Memory B cell (primary cell): ENCODE measurements at regions not wholly inside any gene's neighbourhood (a gene's known extent, or its start where the extent isn't known, plus 50 kb on each side); places are given as distances from the start of the nearest gene placed in this dataset.
A peak's percentile ranks its signal among the peaks of the same experiment; 100 is the strongest.

ENCODE experiments used
- ATAC-seq: fragments of 150-1000 bp; cut with Tn5 transposase; 2 replicates; pipeline ENCODE4 v1.10.0; 2021; ENCODE audit warnings: low read depth, mild to moderate bottlenecking, moderate library complexity
- DNase-seq, 2 donors: peaks; one replicate each; pipeline ENCODE4 v3.0.0; 2022; ENCODE audit warnings: low spot score in 2 of 2
- H3K27ac Mint-ChIP-seq: one replicate; pipeline ENCODE4 v1.8.0; 2022; ENCODE audit warnings: mild to moderate bottlenecking, moderate library complexity, mixed read lengths
- H3K27me3 Mint-ChIP-seq: one replicate; pipeline ENCODE4 v1.8.0; 2022; ENCODE audit warnings: mixed read lengths
- H3K36me3 Mint-ChIP-seq: one replicate; pipeline ENCODE4 v1.8.0; 2022; ENCODE audit warnings: mild to moderate bottlenecking, mixed read lengths
- H3K4me1 Mint-ChIP-seq: one replicate; pipeline ENCODE4 v1.8.0; 2022; ENCODE audit warnings: mixed read lengths
- H3K4me3 Mint-ChIP-seq: one replicate; pipeline ENCODE4 v1.8.0; 2022; ENCODE audit warnings: mild to moderate bottlenecking, moderate library complexity, mixed read lengths
- H3K9me3 Mint-ChIP-seq: one replicate; pipeline ENCODE4 v1.8.0; 2022; ENCODE audit warnings: mixed read lengths

DNA sequence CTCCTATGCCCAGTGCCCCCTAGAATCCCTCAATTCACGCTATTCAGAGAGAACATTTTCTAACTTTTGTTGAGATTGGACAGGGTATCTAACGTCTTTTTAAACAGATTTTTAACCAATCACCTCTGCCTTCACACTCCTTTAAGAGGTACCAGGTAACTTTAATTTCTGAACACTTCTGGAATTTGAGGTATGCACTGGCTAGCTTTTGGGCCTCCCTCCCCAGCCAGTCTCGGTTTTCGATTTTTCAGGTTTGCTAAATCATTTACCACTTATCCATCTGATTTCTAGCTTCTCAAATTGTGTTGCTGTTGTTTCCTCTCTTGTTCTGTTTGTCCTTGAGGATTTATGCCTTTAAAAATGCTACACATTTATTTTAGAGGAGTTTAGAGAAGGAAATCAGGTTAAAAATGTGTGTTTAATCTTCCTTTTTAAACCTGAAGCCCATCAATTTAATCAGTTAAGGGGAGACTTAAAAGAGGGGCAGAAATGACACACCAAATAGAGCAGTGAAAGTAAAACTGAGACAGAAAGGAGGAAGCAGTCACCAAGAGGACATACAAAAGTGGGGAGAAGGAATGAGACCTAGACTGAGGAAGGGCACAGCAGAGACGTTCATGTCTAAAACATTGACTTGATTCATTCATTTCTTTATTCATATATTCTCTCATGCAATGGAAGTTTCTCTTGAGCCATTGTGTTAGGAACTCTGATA, 139.6 kb upstream of the HTR2A start:
- Mint-ChIP-seq H3K9me3 (no peaks in the 10 kb centered on the region), H3K27ac (no peak overlapping the region), H3K4me3 (no peak overlapping the region), H3K4me1 (peaks cover 4% of the 10 kb centered on the region), H3K36me3 (no peaks in the 10 kb centered on the region), H3K27me3 (peaks cover 2% of the 10 kb centered on the region)
- DNase-seq (no peak), ATAC-seq (peak; percentile 99)

DNA sequence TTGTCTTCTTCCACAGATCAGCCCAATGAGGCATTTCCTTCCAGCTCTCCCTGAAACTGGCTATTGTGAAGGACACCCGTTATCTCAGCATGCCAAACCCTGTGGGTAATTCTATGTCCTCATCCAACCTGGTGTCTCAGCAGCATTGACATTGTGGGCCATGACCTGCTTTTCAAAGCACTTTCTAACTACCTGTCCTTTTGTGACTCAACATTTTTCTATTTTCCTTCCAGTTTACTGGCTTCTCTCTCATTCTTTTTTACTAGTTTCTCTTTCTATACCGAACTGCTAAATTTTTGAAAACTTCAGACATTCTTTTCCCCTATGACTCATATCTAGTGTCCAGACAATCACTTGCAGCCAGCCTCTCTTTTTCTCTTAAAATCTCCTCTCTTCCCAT, 136.4 kb upstream of the HTR2A start:
- ATAC-seq, result no peak
- H3K27ac Mint-ChIP-seq, result no peak overlapping the region
- H3K36me3 Mint-ChIP-seq, result no peaks in the 10 kb centered on the region
- H3K4me1 Mint-ChIP-seq, result peaks cover 4% of the 10 kb centered on the region
- DNase-seq, result no peak
- H3K9me3 Mint-ChIP-seq, result no peaks in the 10 kb centered on the region
- no peaks in the 10 kb centered on the region for H3K27me3 Mint-ChIP-seq
- H3K4me3 Mint-ChIP-seq, result no peak overlapping the region

DNA sequence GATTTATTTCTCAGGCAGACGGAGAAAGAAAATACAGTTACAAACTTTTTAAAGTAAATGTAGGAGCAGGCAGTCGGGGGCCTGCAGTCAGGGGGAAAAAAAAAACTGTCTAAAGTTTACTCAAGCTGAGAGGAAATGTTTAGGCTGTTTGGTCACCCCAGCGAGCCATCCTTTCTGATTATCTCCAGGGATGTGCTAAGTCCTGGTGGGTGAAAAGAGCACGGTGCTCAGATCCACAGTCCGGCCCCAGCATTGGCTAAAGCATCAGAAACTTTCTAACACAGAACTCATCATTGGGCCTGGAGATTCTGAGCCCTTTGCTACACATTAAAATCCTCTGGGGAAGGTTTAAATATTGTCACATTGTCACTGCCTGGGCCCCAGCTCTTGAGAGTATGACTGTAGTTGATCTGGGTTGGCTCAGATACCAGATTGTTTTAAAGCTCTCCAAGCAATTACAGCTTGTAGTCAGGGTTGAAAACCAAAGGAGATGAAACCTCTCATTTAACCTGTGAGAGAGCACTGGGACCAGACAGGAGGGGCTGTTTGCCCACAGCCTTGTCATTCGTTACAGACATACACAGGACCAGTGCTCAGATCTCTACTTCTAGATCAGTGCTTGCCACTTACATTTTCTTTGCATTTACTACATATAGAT, 131.1 kb upstream of the HTR2A start:
- Mint-ChIP-seq H3K36me3 (no peaks in the 10 kb centered on the region), H3K27ac (no peak overlapping the region), H3K27me3 (no peaks in the 10 kb centered on the region), H3K4me1 (peaks cover 10% of the 10 kb centered on the region), H3K9me3 (no peaks in the 10 kb centered on the region), H3K4me3 (no peak overlapping the region)
- DNase-seq, result no peak
- no peak for ATAC-seq

- H3K4me3 Mint-ChIP-seq, result no peak overlapping the region
- H3K4me1 Mint-ChIP-seq, result peaks cover 12% of the 10 kb centered on the region
- DNase-seq (no peak), ATAC-seq (peak; percentile 64)
- no peaks in the 10 kb centered on the region for H3K36me3 Mint-ChIP-seq
- no peaks in the 10 kb centered on the region for H3K9me3 Mint-ChIP-seq
- H3K27ac Mint-ChIP-seq, result no peak overlapping the region
- no peaks in the 10 kb centered on the region for H3K27me3 Mint-ChIP-seq
Observed at GRCh38 chr13:47025791-47026447, 129.1 kb upstream of the HTR2A start.

GRCh38 chr13:47019977-47020376, 123.1 kb upstream of the HTR2A start:
- DNase-seq, result no peak
- Mint-ChIP-seq H3K27me3 (peaks cover 2% of the 10 kb centered on the region), H3K36me3 (no peaks in the 10 kb centered on the region), H3K4me3 (no peak overlapping the region), H3K9me3 (no peaks in the 10 kb centered on the region), H3K4me1 (peaks cover 4% of the 10 kb centered on the region), H3K27ac (no peak overlapping the region)
- no peak for ATAC-seq

GRCh38 chr13:47017476-47017875, 120.6 kb upstream of the HTR2A start:
- H3K36me3 Mint-ChIP-seq, result no peaks in the 10 kb centered on the region
- no peak overlapping the region for H3K4me3 Mint-ChIP-seq
- peaks cover 2% of the 10 kb centered on the region for H3K4me1 Mint-ChIP-seq
- DNase-seq, result no peak
- H3K9me3 Mint-ChIP-seq, result no peaks in the 10 kb centered on the region
- H3K27ac Mint-ChIP-seq, result no peak overlapping the region
- peaks cover 2% of the 10 kb centered on the region for H3K27me3 Mint-ChIP-seq
- ATAC-seq, result no peak

DNA sequence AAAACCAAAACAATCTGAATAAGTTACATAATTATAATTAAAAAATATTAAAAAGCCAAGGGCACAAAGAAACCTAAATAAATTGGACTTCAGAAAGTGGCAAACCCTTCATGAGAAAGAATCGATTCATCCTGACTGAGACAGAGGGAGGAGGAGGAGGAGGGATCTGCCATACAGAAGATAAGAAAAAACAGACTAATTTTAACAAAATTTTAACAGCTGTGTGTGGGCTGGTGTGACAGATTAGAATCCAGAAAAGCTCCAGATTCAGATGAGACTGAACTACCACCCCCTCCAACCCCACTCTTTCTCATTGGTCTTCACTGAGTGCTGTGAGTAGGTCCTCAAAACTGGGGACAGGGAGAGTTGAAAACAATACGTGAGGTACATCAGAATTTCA, 111.5 kb upstream of the HTR2A start:
- Mint-ChIP-seq H3K4me1 (no peaks in the 10 kb centered on the region), H3K27ac (no peak overlapping the region), H3K4me3 (no peak overlapping the region), H3K36me3 (no peaks in the 10 kb centered on the region), H3K27me3 (peaks cover 10% of the 10 kb centered on the region), H3K9me3 (no peaks in the 10 kb centered on the region)
- no peak for DNase-seq
- ATAC-seq, result no peak

DNA sequence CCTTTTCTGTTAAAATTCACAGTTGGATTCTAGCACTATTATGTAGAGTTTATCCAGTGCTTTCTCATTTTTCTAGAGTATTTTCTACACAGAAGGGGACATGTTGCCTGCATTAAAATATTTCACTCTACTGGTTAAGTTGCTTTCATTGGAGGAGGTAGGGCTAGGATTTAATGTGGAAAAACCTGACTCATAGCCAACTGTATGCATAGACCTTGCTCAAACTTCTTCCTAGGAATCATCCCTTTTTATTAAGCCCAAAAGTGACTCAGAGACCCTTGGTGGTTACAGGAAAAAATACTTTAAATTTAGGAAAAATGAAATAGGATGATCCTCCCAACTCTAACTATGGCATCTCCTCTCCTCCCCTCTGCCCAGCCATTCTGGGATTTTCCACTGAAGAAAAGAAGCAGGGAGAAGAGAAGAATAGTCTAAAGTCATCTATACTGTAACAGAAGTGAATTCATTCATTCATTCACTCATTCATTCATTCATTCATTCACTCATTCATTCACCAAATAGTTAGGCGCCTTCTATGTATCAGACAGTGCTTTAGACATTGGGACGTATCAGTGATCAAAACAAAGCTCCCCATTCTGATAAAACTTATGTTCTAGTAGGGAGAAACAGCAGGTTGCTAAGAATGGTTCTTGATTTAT, 109.0 kb upstream of the HTR2A start:
- H3K4me1 Mint-ChIP-seq, result no peaks in the 10 kb centered on the region
- ATAC-seq, result no peak
- no peaks in the 10 kb centered on the region for H3K9me3 Mint-ChIP-seq
- no peak for DNase-seq
- H3K36me3 Mint-ChIP-seq, result no peaks in the 10 kb centered on the region
- no peak overlapping the region for H3K27ac Mint-ChIP-seq
- H3K27me3 Mint-ChIP-seq, result peaks cover 11% of the 10 kb centered on the region
- no peak overlapping the region for H3K4me3 Mint-ChIP-seq

- no peak for ATAC-seq
- Mint-ChIP-seq H3K4me1 (no peaks in the 10 kb centered on the region), H3K36me3 (no peaks in the 10 kb centered on the region), H3K27me3 (peaks cover 11% of the 10 kb centered on the region), H3K4me3 (no peak overlapping the region), H3K9me3 (no peaks in the 10 kb centered on the region), H3K27ac (no peak overlapping the region)
- no peak for DNase-seq
Observed at GRCh38 chr13:47004540-47004939, 107.7 kb upstream of the HTR2A start.

DNA sequence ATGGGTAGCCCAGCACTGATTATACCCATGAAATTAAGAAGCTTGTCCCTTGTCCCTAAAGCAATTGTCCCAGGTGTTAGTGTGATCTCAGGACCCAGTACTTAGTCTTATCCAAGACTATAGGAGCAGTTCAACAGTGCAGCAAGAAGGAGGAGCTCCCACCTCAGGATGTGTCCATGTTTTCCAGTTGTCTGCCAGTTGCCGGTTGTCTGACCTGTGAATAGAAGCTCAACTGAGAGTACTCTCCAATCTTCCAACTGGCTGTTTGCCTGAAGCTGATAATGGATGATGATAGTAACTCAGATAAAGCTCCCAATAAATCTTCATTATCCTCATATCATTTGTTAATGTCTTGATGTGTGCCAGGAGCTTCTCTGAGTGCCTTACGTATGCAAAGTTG, 107.2 kb upstream of the HTR2A start:
- DNase-seq (no peak), ATAC-seq (no peak)
- Mint-ChIP-seq H3K9me3 (no peaks in the 10 kb centered on the region), H3K36me3 (no peaks in the 10 kb centered on the region), H3K27me3 (peaks cover 11% of the 10 kb centered on the region), H3K27ac (no peak overlapping the region), H3K4me1 (no peaks in the 10 kb centered on the region), H3K4me3 (no peak overlapping the region)

GRCh38 chr13:47000165-47000564, 103.3 kb upstream of the HTR2A start:
- Mint-ChIP-seq H3K4me1 (peaks cover 8% of the 10 kb centered on the region), H3K9me3 (no peaks in the 10 kb centered on the region), H3K27ac (no peak overlapping the region), H3K4me3 (no peak overlapping the region), H3K36me3 (no peaks in the 10 kb centered on the region), H3K27me3 (peaks cover 7% of the 10 kb centered on the region)
- ATAC-seq (no peak), DNase-seq (no peak)

- Mint-ChIP-seq H3K27ac (peak overlapping the region; percentile 4), H3K27me3 (peaks cover 1% of the 10 kb centered on the region)
Observed at GRCh38 chr13:46996316-46997030, 99.6 kb upstream of the HTR2A start.

DNA sequence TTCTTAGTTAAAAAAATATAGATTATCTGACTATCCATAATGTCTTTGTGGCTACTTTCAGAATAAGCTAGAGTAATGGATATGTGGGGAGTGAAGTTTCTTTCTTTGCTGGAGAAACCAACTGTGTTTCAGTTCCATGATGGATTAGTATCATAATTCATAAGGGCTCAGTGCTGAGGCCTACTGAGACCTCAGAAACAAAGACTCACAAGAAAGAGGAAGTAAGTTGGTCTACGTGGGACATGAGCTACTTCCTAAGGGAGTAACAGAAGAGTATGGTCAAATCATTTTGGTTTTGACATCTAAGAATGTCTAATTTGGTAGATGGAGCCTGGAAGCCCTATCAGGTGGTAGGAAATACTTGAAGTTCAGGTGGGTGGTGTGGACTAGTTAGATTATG, 99.0 kb upstream of the HTR2A start:
- H3K36me3 Mint-ChIP-seq, result no peaks in the 10 kb centered on the region
- H3K4me3 Mint-ChIP-seq, result peak overlapping the region; percentile 11
- H3K27me3 Mint-ChIP-seq, result no peaks in the 10 kb centered on the region
- H3K27ac Mint-ChIP-seq, result peak overlapping the region; percentile 4
- H3K4me1 Mint-ChIP-seq, result peaks cover 8% of the 10 kb centered on the region
- ATAC-seq (peak; percentile 83), DNase-seq (no peak)
- no peaks in the 10 kb centered on the region for H3K9me3 Mint-ChIP-seq

More at GRCh38 chr13:46996316-46997030, 99.6 kb upstream of the HTR2A start:
- Mint-ChIP-seq H3K36me3 (no peaks in the 10 kb centered on the region), H3K4me1 (peaks cover 8% of the 10 kb centered on the region), H3K9me3 (no peaks in the 10 kb centered on the region), H3K4me3 (no peak overlapping the region)
- ATAC-seq, result peak; percentile 43
- no peak for DNase-seq

DNA sequence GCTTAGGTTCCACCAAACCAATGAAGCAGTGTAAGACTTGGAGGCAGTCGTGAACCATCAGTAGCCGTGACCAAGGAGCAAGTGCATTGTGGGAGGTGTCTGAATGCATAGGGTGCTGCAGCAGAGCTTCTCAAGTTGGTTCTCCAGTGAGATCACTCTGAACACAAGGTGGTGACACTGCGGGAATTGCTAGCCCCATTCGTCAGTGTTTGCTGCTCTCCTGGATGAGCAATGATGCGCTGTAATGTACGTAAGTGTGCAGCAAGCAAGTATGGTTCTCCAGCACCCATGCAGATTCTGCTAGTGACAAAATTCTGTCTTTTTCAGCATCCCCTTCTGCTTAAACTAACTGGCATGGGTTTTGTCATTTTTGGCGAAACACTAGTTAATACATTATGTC, 97.6 kb upstream of the HTR2A start:
- H3K36me3 Mint-ChIP-seq, result no peaks in the 10 kb centered on the region
- DNase-seq (no peak), ATAC-seq (no peak)
- no peak overlapping the region for H3K27ac Mint-ChIP-seq
- no peaks in the 10 kb centered on the region for H3K27me3 Mint-ChIP-seq
- no peak overlapping the region for H3K4me3 Mint-ChIP-seq
- peaks cover 8% of the 10 kb centered on the region for H3K4me1 Mint-ChIP-seq
- H3K9me3 Mint-ChIP-seq, result no peaks in the 10 kb centered on the region
